GM12878 (cell line): ENCODE measurements at regions not wholly inside any gene's neighbourhood (a gene's known extent, or its start where the extent isn't known, plus 50 kb on each side); places are given as distances from the start of the nearest gene placed in this dataset.

Source experiments
- ATAC-seq: fragments of 200-7000 bp; cut with Tn5 transposase; 3 replicates; pipeline ENCODE4 v1.9.1; 2020; ENCODE audit warnings: mild to moderate bottlenecking, moderate library complexity
- BruUV-seq: library from RNA; stranded (reverse); fragments of 400-500 nt; replicated peaks from 2 replicates; lab custom pipeline; 2021; lab: Mats Ljungman, UMichigan
- CTCF ChIA-PET: fragments of 300-600 bp; sonication (Branson Sonifier 250); formaldehyde crosslinking; extraction: SDS; loops from one replicate; lab custom pipeline; 2021; ENCODE audit warnings: inconsistent platforms; lab: Yijun Ruan, JAX
- POLR2A ChIA-PET: fragments of 350-600 bp; formaldehyde crosslinking; extraction: SDS; loops from one replicate; lab custom pipeline; 2021; ENCODE audit warnings: inconsistent platforms; lab: Charles Lee
- RAD21 ChIA-PET: fragments of 300-600 bp; sonication (Branson Sonifier 250); formaldehyde crosslinking; loops from one replicate; lab custom pipeline; 2023; ENCODE audit warnings: antibody characterized with exemption; ENCODE audit not compliant: unreplicated experiment; lab: Charles Lee
- SMC1A ChIA-PET: fragments of 300-600 bp; sonication (Branson Sonifier 250); formaldehyde crosslinking; loops from one replicate; lab custom pipeline; 2023; ENCODE audit not compliant: unreplicated experiment, uncharacterized antibody; lab: Charles Lee
- DNase-seq: peaks from one replicate; pipeline ENCODE4 v3.0.0-alpha.2; 2011; ENCODE audit warnings: low read depth, low spot score
- FAIRE-seq: peaks from 3 replicates; lab custom pipeline; 2011; peaks lifted over from hg19 to GRCh38; lab: Jason Lieb, UNC
- H2AFZ ChIP-seq: 2 replicates; pipeline ENCODE4 v1.6.0; 2011; ENCODE audit warnings: low read depth, low read length, control low read depth; ENCODE audit not compliant: control insufficient read depth
- H3K27ac ChIP-seq: 2 replicates; pipeline ENCODE4 v1.5.1; 2011; ENCODE audit warnings: control low read depth; ENCODE audit not compliant: control insufficient read depth, insufficient read depth
- H3K27me3 ChIP-seq, 2 experiments: replicated peaks in 1 of 2; 2 replicates each; pipeline versions ENCODE4 v1.6.0 to v1.6.1; 2011; ENCODE audit warnings: low read length in 1 of 2; ENCODE audit not compliant: control insufficient read depth in 2 of 2, insufficient read depth in 2 of 2
- H3K36me3 ChIP-seq, 2 experiments: 2 replicates each; pipeline ENCODE4 v1.5.1; 2011; ENCODE audit warnings: low read length in 1 of 2; ENCODE audit not compliant: control insufficient read depth in 2 of 2, insufficient read depth in 2 of 2
- H3K4me1 ChIP-seq: 2 replicates; pipeline ENCODE4 v1.6.1; 2011; ENCODE audit warnings: mild to moderate bottlenecking, low read length, moderate library complexity, mixed read lengths; ENCODE audit not compliant: control insufficient read depth, insufficient read depth
- H3K4me2 ChIP-seq: 2 replicates; pipeline ENCODE4 v1.6.0; 2011; ENCODE audit warnings: control low read depth; ENCODE audit not compliant: control insufficient read depth, insufficient read depth
- H3K4me3 ChIP-seq: fragments of 200-600 bp; sonication (generic); 2 replicates; pipeline ENCODE4 v1.5.1; 2016
- H3K79me2 ChIP-seq: 2 replicates; pipeline ENCODE4 v1.6.0; 2011; ENCODE audit warnings: low read length; ENCODE audit not compliant: control insufficient read depth, insufficient read depth
- H3K9ac ChIP-seq: 2 replicates; pipeline ENCODE4 v1.8.0; 2011; ENCODE audit warnings: low read length, control low read depth, mixed read lengths; ENCODE audit not compliant: control insufficient read depth, insufficient read depth
- H3K9me3 ChIP-seq: replicated peaks from 3 replicates; pipeline ENCODE4 v1.5.1; 2011; ENCODE audit warnings: mild to moderate bottlenecking, low read length; ENCODE audit not compliant: control insufficient read depth, insufficient read depth
- H4K20me1 ChIP-seq: 2 replicates; pipeline ENCODE4 v1.6.0; 2011; ENCODE audit not compliant: control insufficient read depth, insufficient read depth
- IRF4 ChIP-seq: IDR thresholded peaks from 2 replicates; pipeline ENCODE4 v1.6.1; 2011; ENCODE audit warnings: low read depth, low read length
- MAX ChIP-seq: IDR thresholded peaks from 2 replicates; pipeline ENCODE4 v1.6.1; 2012; ENCODE audit warnings: low read depth, low read length, improper control_type of control experiment
- MYB ChIP-seq: fragments of 150-350 bp; IDR thresholded peaks from 2 replicates; pipeline ENCODE4 v1.6.1; 2014; ENCODE audit warnings: mild to moderate bottlenecking, low read depth, low read length, borderline replicate concordance
- RAD21 ChIP-seq: IDR thresholded peaks from 2 replicates; pipeline ENCODE4 v1.6.1; 2011; ENCODE audit warnings: mild to moderate bottlenecking, low read depth, low read length, moderate library complexity; ENCODE audit not compliant: insufficient read depth
- RFX5 ChIP-seq: IDR thresholded peaks from 2 replicates; pipeline ENCODE4 v1.6.1; 2011; ENCODE audit warnings: low read depth, low read length, improper control_type of control experiment
- RUNX3 ChIP-seq: IDR thresholded peaks from 2 replicates; pipeline ENCODE4 v1.6.1; 2012; ENCODE audit warnings: low read length, inconsistent platforms
- SMARCA5 ChIP-seq: fragments of 450-650 bp; IDR thresholded peaks from 2 replicates; pipeline ENCODE4 v1.6.1; 2017; ENCODE audit warnings: mild to moderate bottlenecking
- SRF ChIP-seq, 2 experiments: IDR thresholded peaks; 2 replicates each; pipeline ENCODE4 v1.6.1; 2011; ENCODE audit warnings: low read depth in 2 of 2, low read length in 2 of 2, mild to moderate bottlenecking in 1 of 2, moderate library complexity in 1 of 2
- ZNF217 ChIP-seq: fragments of 450-650 bp; IDR thresholded peaks from 2 replicates; pipeline ENCODE4 v1.6.1; 2017; ENCODE audit warnings: antibody characterized with exemption, mild to moderate bottlenecking
- ZNF384 ChIP-seq: IDR thresholded peaks from 2 replicates; pipeline ENCODE4 v1.6.1; 2012; ENCODE audit warnings: low read depth, mild to moderate bottlenecking, low read length, improper control_type of control experiment, borderline replicate concordance
- ZSCAN29 ChIP-seq: fragments of 450-650 bp; IDR thresholded peaks from 2 replicates; pipeline ENCODE4 v1.6.1; 2017; ENCODE audit warnings: mild to moderate bottlenecking, moderate library complexity
- WGBS: methylation state at CpG from one replicate; pipeline ENCODE4 v1.1.6; 2016; ENCODE audit warnings: low lambda C conversion rate; ENCODE audit not compliant: insufficient replicate concordance, insufficient coverage; ENCODE audit errors: missing lambda C conversion rate; 5-methylcytosine and 5-hydroxymethylcytosine counted together
- in situ Hi-C: fragments of 300-500 bp; cut with MboI; formaldehyde crosslinking; loops from 9 replicates; pipeline ENCODE4 v1.14.3; 2018; ENCODE audit warnings: mixed read lengths
- intact Hi-C: fragments of 100-400 bp; cut with micrococcal nuclease; formaldehyde crosslinking; loops from one replicate; pipeline ENCODE4 v1.14.2; 2022; ENCODE audit not compliant: unreplicated experiment
- TF ChIP-seq, protein P1 (sequence below): fragments of 150-350 bp; IDR thresholded peaks from 2 replicates; pipeline ENCODE4 v1.6.1; 2014; ENCODE audit warnings: mild to moderate bottlenecking, low read depth, low read length
- TF ChIP-seq, protein P2 (sequence below): fragments of 450-650 bp; formaldehyde crosslinking; IDR thresholded peaks from 2 replicates; pipeline ENCODE4 v1.5.0; 2022; ENCODE audit warnings: mild to moderate bottlenecking, missing genetic modification characterization

DNA sequence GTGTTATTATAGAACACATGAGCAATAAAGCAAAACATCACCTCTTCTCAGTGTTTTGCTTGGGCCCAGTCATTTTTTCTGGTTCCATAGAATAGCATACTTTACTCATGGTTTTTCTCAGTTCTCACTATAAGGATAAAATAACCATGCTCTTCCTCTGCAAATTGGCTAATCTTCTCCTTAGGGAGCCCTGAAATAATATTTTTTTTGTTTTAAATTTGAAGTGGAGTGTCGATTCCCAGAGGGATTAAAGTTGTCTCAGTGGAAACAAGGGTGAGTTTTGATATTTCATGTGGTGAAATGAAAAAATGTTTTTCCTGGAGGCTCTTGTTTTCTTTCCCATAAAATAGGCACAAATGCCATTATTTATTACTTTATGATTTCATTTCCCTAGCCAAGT lies 127.3 kb downstream of the NOC3L start:
- Histone ChIP-seq H3K27me3 (no peaks in the 10 kb centered on the region; a peak in 1 of 4 replicates), H3K4me2 (no peak overlapping the region), H3K4me1 (peaks cover 5% of the 10 kb centered on the region), H3K27ac (no peak overlapping the region)
- ChIA-PET SMC1A (no interaction called here), CTCF (no interaction called here)
- no peak for ATAC-seq
- FAIRE-seq: no peak
- DNase-seq: no peak
- intact Hi-C loops: no loop called here
- TF ChIP-seq MAX (no peak), SRF (IDR thresholded peaks at IDR 0.05; ENCODE audit: low read depth in 2 of 2, low read length in 2 of 2) (no peak), RUNX3 (no peak), ZNF217 (no peak), IRF4 (no peak), MYB (no peak), SMARCA5 (no peak), ZSCAN29 (no peak), RFX5 (no peak), RAD21 (no peak), ZNF384 (no peak)
- TF ChIP-seq, protein P1, sequence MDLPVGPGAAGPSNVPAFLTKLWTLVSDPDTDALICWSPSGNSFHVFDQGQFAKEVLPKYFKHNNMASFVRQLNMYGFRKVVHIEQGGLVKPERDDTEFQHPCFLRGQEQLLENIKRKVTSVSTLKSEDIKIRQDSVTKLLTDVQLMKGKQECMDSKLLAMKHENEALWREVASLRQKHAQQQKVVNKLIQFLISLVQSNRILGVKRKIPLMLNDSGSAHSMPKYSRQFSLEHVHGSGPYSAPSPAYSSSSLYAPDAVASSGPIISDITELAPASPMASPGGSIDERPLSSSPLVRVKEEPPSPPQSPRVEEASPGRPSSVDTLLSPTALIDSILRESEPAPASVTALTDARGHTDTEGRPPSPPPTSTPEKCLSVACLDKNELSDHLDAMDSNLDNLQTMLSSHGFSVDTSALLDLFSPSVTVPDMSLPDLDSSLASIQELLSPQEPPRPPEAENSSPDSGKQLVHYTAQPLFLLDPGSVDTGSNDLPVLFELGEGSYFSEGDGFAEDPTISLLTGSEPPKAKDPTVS: no peak
- TF ChIP-seq, protein P2, sequence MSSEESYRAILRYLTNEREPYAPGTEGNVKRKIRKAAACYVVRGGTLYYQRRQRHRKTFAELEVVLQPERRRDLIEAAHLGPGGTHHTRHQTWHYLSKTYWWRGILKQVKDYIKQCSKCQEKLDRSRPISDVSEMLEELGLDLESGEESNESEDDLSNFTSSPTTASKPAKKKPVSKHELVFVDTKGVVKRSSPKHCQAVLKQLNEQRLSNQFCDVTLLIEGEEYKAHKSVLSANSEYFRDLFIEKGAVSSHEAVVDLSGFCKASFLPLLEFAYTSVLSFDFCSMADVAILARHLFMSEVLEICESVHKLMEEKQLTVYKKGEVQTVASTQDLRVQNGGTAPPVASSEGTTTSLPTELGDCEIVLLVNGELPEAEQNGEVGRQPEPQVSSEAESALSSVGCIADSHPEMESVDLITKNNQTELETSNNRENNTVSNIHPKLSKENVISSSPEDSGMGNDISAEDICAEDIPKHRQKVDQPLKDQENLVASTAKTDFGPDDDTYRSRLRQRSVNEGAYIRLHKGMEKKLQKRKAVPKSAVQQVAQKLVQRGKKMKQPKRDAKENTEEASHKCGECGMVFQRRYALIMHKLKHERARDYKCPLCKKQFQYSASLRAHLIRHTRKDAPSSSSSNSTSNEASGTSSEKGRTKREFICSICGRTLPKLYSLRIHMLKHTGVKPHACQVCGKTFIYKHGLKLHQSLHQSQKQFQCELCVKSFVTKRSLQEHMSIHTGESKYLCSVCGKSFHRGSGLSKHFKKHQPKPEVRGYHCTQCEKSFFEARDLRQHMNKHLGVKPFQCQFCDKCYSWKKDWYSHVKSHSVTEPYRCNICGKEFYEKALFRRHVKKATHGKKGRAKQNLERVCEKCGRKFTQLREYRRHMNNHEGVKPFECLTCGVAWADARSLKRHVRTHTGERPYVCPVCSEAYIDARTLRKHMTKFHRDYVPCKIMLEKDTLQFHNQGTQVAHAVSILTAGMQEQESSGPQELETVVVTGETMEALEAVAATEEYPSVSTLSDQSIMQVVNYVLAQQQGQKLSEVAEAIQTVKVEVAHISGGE: no peak
- TF ChIP-seq, all 136 proteins: peak for 0
- H3K36me3 ChIP-seq: no peaks in the 10 kb centered on the region
- POLR2A ChIA-PET: no interaction called here
- WGBS: 44% methylated on average over 1 of the region's 1 CpG
- H2AFZ ChIP-seq: no peak overlapping the region
- no peak overlapping the region for H3K9ac ChIP-seq
- BruUV-seq: no TSS peak
- H4K20me1 ChIP-seq: no peaks in the 10 kb centered on the region
- H3K4me3 ChIP-seq: no peak overlapping the region
- in situ Hi-C loops: no loop called here
- H3K9me3 ChIP-seq: no peaks in the 10 kb centered on the region; the same call in 2 of the 3 replicates
- RAD21 ChIA-PET: no interaction called here
- no peaks in the 10 kb centered on the region for H3K79me2 ChIP-seq
